ENCODE measurements at regions not wholly inside any gene's neighbourhood (a gene's known extent, or its start where the extent isn't known, plus 50 kb on each side); places are given as distances from the start of the nearest gene placed in this dataset.

- TF ChIP-seq CTCF (IDR thresholded peaks at IDR 0.05) (no peak), POLR2AphosphoS5 (IDR thresholded peaks at IDR 0.05) (no peak)
Observed at GRCh38 chr10:75334720-75335119, 66.8 kb downstream of the ZNF503 start.

All from breast epithelium (tissue), 3 donors.